ENCODE measurements at regions not wholly inside any gene's neighbourhood (a gene's known extent, or its start where the extent isn't known, plus 50 kb on each side); places are given as distances from the start of the nearest gene placed in this dataset.

DNA sequence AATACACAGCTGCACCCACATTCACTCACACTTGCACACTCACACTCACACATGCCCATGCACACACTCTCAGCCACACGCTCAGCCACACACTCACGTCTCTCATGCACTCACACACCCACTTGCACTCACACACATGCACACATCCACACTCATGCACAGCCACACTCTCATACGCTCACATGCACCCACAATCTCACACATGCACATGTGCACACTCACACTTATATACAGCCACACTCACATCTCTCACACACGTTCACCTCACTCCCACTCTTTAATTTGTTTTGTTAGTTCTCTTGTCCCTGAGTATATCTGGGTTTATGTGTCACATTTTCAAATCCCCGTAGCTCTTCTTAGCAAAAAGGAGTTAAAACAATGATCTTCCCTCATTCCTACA lies 114.9 kb downstream of the LRATD1 start:
- no peak for FAIRE-seq
- Histone ChIP-seq H3K79me1 (ENCODE audit: low read depth, low read length) (no peaks in the 10 kb centered on the region), H3K14ac (ENCODE audit: insufficient read length) (no peak overlapping the region), H2AK5ac (ENCODE audit: low read depth, low read length) (no peak overlapping the region; the same call in 1 of the 2 replicates), H4K91ac (replicated peaks; ENCODE audit: insufficient read length, low read length) (no peak overlapping the region), H3K36me3 (ENCODE audit: control insufficient read depth in 2 of 4, insufficient read depth in 4 of 4, low read length in 3 of 4) (no peaks in the 10 kb centered on the region; a peak in 1 of 8 replicates), H2BK120ac (replicated peaks; ENCODE audit: low read depth, low read length) (no peak overlapping the region), H3K23ac (ENCODE audit: insufficient read length) (no peak overlapping the region), H4K8ac (ENCODE audit: extremely low read depth, insufficient read depth, low read length) (no peak overlapping the region), H3K4me3 (ENCODE audit: extremely low read depth in 1 of 4, insufficient read depth in 2 of 4, low read depth in 3 of 4, low read length in 4 of 4) (no peak overlapping the region), H3K79me2 (ENCODE audit: control insufficient read depth in 1 of 2, insufficient read depth in 2 of 2, low read length in 2 of 2) (peaks cover 0 to 6% of the 10 kb centered on the region in 2 experiments; a peak in 1 of 4 replicates), H3K4me1 (replicated peaks in 1 of 4; ENCODE audit: control insufficient read depth in 3 of 4, insufficient read depth in 4 of 4, low read length in 3 of 4) (no peaks in the 10 kb centered on the region), H3K27ac (ENCODE audit: low read depth, low read length) (no peak overlapping the region), H3K9ac (replicated peaks in 1 of 4; ENCODE audit: extremely low read depth in 1 of 4, low read depth in 3 of 4, low read length in 3 of 4) (no peak overlapping the region; a peak in 1 of 7 replicates), H2BK20ac (ENCODE audit: low read length) (no peak overlapping the region), H4K20me1 (replicated peaks in 1 of 2; ENCODE audit: control insufficient read depth in 1 of 2, insufficient read depth in 2 of 2, low read length in 2 of 2) (peaks cover 0 to 2% of the 10 kb centered on the region in 2 experiments), H3K4ac (replicated peaks; ENCODE audit: insufficient read length, low read depth, low read length) (no peak overlapping the region), H3K9me3 (ENCODE audit: insufficient read depth in 2 of 2, low read depth in 1 of 2, low read length in 1 of 2) (peaks cover 0 to 11% of the 10 kb centered on the region in 2 experiments; a peak in 3 of 4 replicates), H2BK5ac (ENCODE audit: low read depth, low read length) (no peak overlapping the region), H2AFZ (ENCODE audit: low read length) (no peak overlapping the region), H3K56ac (replicated peaks; ENCODE audit: insufficient read length, low read depth, low read length) (no peak overlapping the region), H4K5ac (ENCODE audit: insufficient read length, low read depth, low read length) (no peak overlapping the region), H3K27me3 (replicated peaks in 1 of 4; ENCODE audit: control insufficient read depth in 3 of 4, extremely low read depth in 1 of 4, insufficient read depth in 3 of 4, low read length in 3 of 4) (no peaks in the 10 kb centered on the region), H3K23me2 (ENCODE audit: low read depth, low read length) (peaks cover 8% of the 10 kb centered on the region; the same call in 1 of the 2 replicates), H3K18ac (ENCODE audit: extremely low read depth, low read length) (no peak overlapping the region), H3K4me2 (ENCODE audit: insufficient read depth in 1 of 2, low read depth in 2 of 2, low read length in 2 of 2) (no peak overlapping the region), H2BK12ac (ENCODE audit: low read depth, low read length) (no peak overlapping the region), H2BK15ac (ENCODE audit: low read length) (no peak overlapping the region)
- POLR2A ChIA-PET (ENCODE audit: partially characterized antibody): no interaction called here
- TF ChIP-seq ASH2L (IDR thresholded peaks at IDR 0.05; ENCODE audit: low read length) (no peak), TAF1 (IDR thresholded peaks at IDR 0.05; ENCODE audit: low read depth, low read length) (no peak), KDM5A (IDR thresholded peaks at IDR 0.05; ENCODE audit: low read length) (no peak), CBX5 (IDR thresholded peaks at IDR 0.05; ENCODE audit: low read depth, low read length) (no peak), CHD2 (IDR thresholded peaks at IDR 0.05; ENCODE audit: low read length) (no peak), TEAD4 (IDR thresholded peaks at IDR 0.05; ENCODE audit: low read depth, low read length) (no peak), CBX8 (IDR thresholded peaks at IDR 0.05; ENCODE audit: borderline replicate concordance, low read depth, low read length) (no peak), TCF12 (IDR thresholded peaks at IDR 0.05; ENCODE audit: low read depth, low read length) (no peak), YY1 (IDR thresholded peaks at IDR 0.05; ENCODE audit: low read depth, low read length) (no peak), CHD1 (IDR thresholded peaks at IDR 0.05; ENCODE audit: low read depth, low read length) (no peak), ZNF274 (IDR thresholded peaks at IDR 0.05; ENCODE audit: borderline replicate concordance, extremely low read depth, low read length) (no peak)
- CTCF ChIA-PET (ENCODE audit: partially characterized antibody): interaction anchor here (0.6 to 1.3 kb wide), 2 partner anchors 60 to 85 kb away, joined by 3 to 4 read pairs; no protein-coding TSS in a partner anchor
- no peak for DNase-seq (ENCODE audit: low read depth in 1 of 2, low spot score in 2 of 2)
- 87% methylated on average over 5 of the region's 5 CpGs; no CpG with 5 or more reads in 1 of the 2 experiments for WGBS, 2 experiments (ENCODE audit: extremely low coverage in 1 of 2, insufficient coverage in 1 of 2, insufficient read length in 1 of 2, insufficient replicate concordance in 2 of 2, low coverage in 1 of 2, low lambda C conversion rate in 2 of 2, missing lambda C conversion rate in 1 of 2)
